GM12891 (cell line): ENCODE measurements at regions not wholly inside any gene's neighbourhood (a gene's known extent, or its start where the extent isn't known, plus 50 kb on each side); places are given as distances from the start of the nearest gene placed in this dataset.

Experiments
- POLR2A ChIP-seq: IDR thresholded peaks from 2 replicates; pipeline ENCODE4 v1.6.1; 2011; ENCODE audit warnings: low read depth, low read length, control low read depth
- POLR2AphosphoS5 ChIP-seq: IDR thresholded peaks from 2 replicates; pipeline ENCODE4 v1.6.1; 2011; ENCODE audit warnings: low read depth, low read length, control low read depth
- POU2F2 ChIP-seq: IDR thresholded peaks from 2 replicates; pipeline ENCODE4 v1.6.1; 2011; ENCODE audit warnings: low read depth, mild to moderate bottlenecking, control low read depth, low read length, moderate library complexity
- SPI1 ChIP-seq: IDR thresholded peaks from 2 replicates; pipeline ENCODE4 v1.6.1; 2011; ENCODE audit warnings: low read depth, low read length, control low read depth
- TAF1 ChIP-seq: IDR thresholded peaks from 2 replicates; pipeline ENCODE4 v1.6.1; 2011; ENCODE audit warnings: low read depth, low read length, control low read depth

GRCh38 chr1:221075911-221076310 lies 196.7 kb downstream of the HLX start:
- TF ChIP-seq POLR2A (no peak), POLR2AphosphoS5 (no peak), POU2F2 (no peak), TAF1 (no peak), SPI1 (no peak)
